ENCODE measurements at regions not wholly inside any gene's neighbourhood (a gene's known extent, or its start where the extent isn't known, plus 50 kb on each side); places are given as distances from the start of the nearest gene placed in this dataset.

- no peak for TF ChIP-seq CTCF (IDR thresholded peaks at IDR 0.05)
- no peak for TF ChIP-seq EZH2phosphoT487 (IDR thresholded peaks at IDR 0.05)
Measured at GRCh38 chr19:29387586-29387985, 138.2 kb upstream of the VSTM2B start.
